Nephron progenitor cell (in vitro differentiated cells): ENCODE measurements at regions not wholly inside any gene's neighbourhood (a gene's known extent, or its start where the extent isn't known, plus 50 kb on each side); places are given as distances from the start of the nearest gene placed in this dataset.

ENCODE experiments used
- DNase-seq: peaks from one replicate; pipeline ENCODE4 v3.0.0; 2021
- H3K27ac Mint-ChIP-seq: 2 replicates; pipeline ENCODE4 v1.8.0; 2021; ENCODE audit warnings: mild to moderate bottlenecking, moderate library complexity, mixed read lengths
- H3K27me3 Mint-ChIP-seq: 2 replicates; pipeline ENCODE4 v1.8.0; 2021; ENCODE audit warnings: mild to moderate bottlenecking, low read depth, mixed read lengths; ENCODE audit not compliant: poor library complexity
- H3K36me3 Mint-ChIP-seq: 2 replicates; pipeline ENCODE4 v1.8.0; 2021; ENCODE audit warnings: low read depth, mixed read lengths
- H3K4me1 Mint-ChIP-seq: 2 replicates; pipeline ENCODE4 v1.8.0; 2021; ENCODE audit warnings: mixed read lengths
- H3K4me3 Mint-ChIP-seq: 2 replicates; pipeline ENCODE4 v1.8.0; 2021; ENCODE audit warnings: mild to moderate bottlenecking, moderate library complexity, mixed read lengths
- H3K9me3 Mint-ChIP-seq: 2 replicates; pipeline ENCODE4 v1.8.0; 2021; ENCODE audit warnings: mild to moderate bottlenecking, moderate library complexity, mixed read lengths
- TF ChIP-seq, protein P1 (sequence below): fragments of 200-600 bp; sonication (generic); IDR thresholded peaks from 2 replicates; pipeline ENCODE4 v1.5.0; 2021; ENCODE audit warnings: antibody characterized with exemption

DNA sequence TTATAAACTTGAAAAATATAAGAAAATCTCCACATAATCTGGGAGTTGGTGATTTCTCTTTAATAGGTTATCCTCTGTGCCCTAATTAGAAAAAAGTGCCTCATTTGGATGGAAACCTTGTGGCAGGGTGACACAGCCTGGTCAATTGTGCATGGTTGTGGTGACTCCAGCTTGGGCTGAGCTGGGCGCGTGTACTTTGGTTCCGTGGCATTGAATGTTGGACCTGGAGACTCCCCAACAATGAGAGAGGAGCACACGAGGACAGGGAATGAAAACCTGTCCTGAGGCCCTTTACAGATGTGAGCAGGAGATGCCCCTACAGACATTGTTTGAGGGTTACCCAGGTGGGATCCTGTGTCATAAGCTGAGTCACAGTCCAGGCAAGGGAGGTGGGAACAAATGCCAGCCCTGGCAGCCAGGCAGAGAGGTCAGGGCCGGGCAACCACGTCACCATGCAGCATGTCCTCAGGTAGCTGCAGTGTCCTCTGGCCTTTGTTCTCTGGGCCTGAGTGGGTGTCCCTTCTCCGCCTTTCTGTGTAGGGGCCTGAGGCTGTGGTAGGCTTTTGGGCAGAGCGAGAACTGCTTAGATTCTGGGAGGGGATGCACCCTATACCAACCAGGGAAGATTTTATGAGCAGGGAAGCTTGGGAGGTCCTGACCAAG lies 147.4 kb upstream of the TBX20 start:
- no peak overlapping the region for H3K4me3 Mint-ChIP-seq
- peaks cover 18% of the 10 kb centered on the region for H3K27me3 Mint-ChIP-seq
- H3K9me3 Mint-ChIP-seq = peaks cover 5% of the 10 kb centered on the region
- no peak overlapping the region for H3K27ac Mint-ChIP-seq
- H3K4me1 Mint-ChIP-seq = peaks cover 11% of the 10 kb centered on the region
- TF ChIP-seq, protein P1, sequence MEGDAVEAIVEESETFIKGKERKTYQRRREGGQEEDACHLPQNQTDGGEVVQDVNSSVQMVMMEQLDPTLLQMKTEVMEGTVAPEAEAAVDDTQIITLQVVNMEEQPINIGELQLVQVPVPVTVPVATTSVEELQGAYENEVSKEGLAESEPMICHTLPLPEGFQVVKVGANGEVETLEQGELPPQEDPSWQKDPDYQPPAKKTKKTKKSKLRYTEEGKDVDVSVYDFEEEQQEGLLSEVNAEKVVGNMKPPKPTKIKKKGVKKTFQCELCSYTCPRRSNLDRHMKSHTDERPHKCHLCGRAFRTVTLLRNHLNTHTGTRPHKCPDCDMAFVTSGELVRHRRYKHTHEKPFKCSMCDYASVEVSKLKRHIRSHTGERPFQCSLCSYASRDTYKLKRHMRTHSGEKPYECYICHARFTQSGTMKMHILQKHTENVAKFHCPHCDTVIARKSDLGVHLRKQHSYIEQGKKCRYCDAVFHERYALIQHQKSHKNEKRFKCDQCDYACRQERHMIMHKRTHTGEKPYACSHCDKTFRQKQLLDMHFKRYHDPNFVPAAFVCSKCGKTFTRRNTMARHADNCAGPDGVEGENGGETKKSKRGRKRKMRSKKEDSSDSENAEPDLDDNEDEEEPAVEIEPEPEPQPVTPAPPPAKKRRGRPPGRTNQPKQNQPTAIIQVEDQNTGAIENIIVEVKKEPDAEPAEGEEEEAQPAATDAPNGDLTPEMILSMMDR = no peak
- no peaks in the 10 kb centered on the region for H3K36me3 Mint-ChIP-seq
- DNase-seq = no peak

DNA sequence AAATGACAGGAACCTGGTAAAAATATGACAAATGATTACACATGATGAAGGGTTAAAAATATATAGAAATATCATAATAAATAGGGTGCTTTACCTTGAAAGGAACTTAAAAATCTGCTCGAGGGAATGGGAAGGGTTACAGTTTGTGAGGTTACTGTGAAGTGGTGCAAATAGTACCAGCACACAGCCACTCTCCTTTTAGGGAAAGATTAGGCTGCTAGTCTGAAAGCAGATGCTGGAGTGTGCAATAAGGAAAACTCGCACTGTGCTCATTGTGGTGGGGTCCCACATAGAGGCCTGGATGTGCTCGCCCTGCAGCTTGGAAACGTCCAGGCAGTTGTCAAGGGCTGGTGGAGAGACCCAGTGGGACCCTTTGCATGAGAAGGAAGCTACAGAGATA lies 145.9 kb upstream of the TBX20 start:
- Mint-ChIP-seq H3K4me1 (peaks cover 20% of the 10 kb centered on the region), H3K27me3 (peaks cover 24% of the 10 kb centered on the region), H3K9me3 (peaks cover 5% of the 10 kb centered on the region), H3K4me3 (no peak overlapping the region), H3K27ac (no peak overlapping the region), H3K36me3 (no peaks in the 10 kb centered on the region)
- no peak for DNase-seq
- TF ChIP-seq, protein P1 = no peak

DNA sequence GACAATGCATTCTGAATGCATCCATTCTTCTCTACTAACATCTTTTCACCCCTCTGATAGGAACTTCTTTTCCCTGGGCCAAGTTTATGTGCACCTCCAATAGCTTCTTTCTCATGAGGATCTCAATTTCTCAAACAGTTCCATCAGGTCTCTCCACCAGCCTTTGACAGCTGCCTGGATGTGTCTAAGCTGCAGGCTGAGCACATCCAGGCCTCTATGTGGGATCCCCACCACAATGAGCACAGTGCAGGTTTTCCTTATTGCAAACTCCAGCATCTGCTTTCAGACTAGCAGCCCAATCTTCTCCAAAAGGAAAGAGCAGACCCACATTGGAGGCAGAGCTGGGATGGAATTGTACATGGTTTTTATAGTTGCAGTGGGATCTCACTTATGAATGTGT lies 145.3 kb upstream of the TBX20 start:
- Mint-ChIP-seq H3K27me3 (peaks cover 24% of the 10 kb centered on the region), H3K27ac (peak overlapping the region; percentile 12), H3K9me3 (peaks cover 5% of the 10 kb centered on the region), H3K4me3 (no peak overlapping the region), H3K36me3 (no peaks in the 10 kb centered on the region), H3K4me1 (peaks cover 20% of the 10 kb centered on the region)
- DNase-seq = no peak
- TF ChIP-seq, protein P1 = no peak

DNA sequence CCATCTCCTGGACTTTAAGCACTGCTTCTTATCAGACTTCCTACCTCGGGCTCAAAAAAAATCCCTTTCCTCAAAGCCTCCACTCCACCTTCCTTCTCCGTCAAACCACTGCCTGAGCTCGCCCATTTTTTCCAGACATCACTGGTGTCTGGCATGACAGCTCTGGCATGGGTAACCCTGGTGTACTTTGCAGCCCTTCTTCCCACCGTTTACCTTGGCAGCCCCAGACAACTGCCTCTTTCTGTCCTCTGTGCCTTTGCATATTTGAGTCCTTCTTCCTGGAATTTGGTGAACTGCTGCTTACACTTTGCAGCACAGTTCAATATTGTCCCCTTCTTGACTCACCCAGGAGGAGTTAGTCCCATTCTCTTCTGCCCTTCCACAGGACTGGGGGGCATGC lies 144.6 kb upstream of the TBX20 start:
- no peak for DNase-seq
- peaks cover 21% of the 10 kb centered on the region for H3K27me3 Mint-ChIP-seq
- no peaks in the 10 kb centered on the region for H3K36me3 Mint-ChIP-seq
- H3K9me3 Mint-ChIP-seq = peaks cover 5% of the 10 kb centered on the region
- H3K27ac Mint-ChIP-seq = no peak overlapping the region
- TF ChIP-seq, protein P1 = no peak
- no peak overlapping the region for H3K4me3 Mint-ChIP-seq
- H3K4me1 Mint-ChIP-seq = peaks cover 20% of the 10 kb centered on the region

DNA sequence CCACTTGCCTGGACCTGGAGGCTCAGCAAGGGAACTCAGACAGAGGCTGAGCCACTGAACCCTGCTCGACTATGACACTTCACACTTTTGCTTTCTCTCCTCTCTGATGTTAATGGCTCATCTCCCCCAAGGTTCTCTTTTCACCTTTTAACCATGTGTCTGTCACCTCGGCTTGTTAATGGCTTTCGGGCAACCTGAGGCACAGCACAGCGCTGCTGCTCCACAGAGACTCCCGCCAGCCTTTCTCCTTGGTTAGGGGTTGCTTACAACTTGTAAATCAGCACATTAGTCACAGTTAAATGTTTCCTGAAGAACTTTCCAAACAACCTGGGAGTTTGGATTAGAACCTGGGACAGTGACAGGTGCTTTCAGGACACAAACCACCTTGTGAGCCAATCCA lies 136.2 kb upstream of the TBX20 start:
- H3K27ac Mint-ChIP-seq = peak overlapping the region; percentile 15
- DNase-seq = no peak
- TF ChIP-seq, protein P1 = no peak
- H3K9me3 Mint-ChIP-seq = no peaks in the 10 kb centered on the region
- no peaks in the 10 kb centered on the region for H3K36me3 Mint-ChIP-seq
- peaks cover 33% of the 10 kb centered on the region for H3K27me3 Mint-ChIP-seq
- no peak overlapping the region for H3K4me3 Mint-ChIP-seq
- peaks cover 8% of the 10 kb centered on the region for H3K4me1 Mint-ChIP-seq

DNA sequence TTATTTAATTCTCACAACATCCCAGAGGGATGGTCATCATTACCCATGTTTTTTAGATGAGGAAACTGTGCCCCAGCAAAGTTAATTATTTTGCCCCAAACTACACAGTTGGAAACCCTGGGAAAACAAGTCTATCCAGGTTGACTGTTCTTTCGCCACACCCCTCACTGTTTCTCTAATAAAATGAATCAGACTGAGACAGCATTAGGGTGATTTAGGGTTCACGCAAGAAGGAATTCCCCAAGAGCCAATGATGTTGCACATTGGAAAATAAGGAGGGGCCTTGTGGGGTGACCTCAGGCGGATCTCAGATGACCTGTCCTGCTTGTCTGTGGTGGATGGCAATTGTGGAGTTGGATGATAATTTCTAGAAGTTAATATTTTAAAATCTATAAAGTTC lies 135.7 kb upstream of the TBX20 start:
- Mint-ChIP-seq H3K9me3 (no peaks in the 10 kb centered on the region), H3K4me3 (no peak overlapping the region), H3K36me3 (no peaks in the 10 kb centered on the region), H3K27ac (no peak overlapping the region), H3K27me3 (peaks cover 33% of the 10 kb centered on the region), H3K4me1 (peaks cover 8% of the 10 kb centered on the region)
- DNase-seq = no peak
- TF ChIP-seq, protein P1 = no peak
